DND-41 (cell line): ENCODE measurements at regions not wholly inside any gene's neighbourhood (a gene's known extent, or its start where the extent isn't known, plus 50 kb on each side); places are given as distances from the start of the nearest gene placed in this dataset.

ENCODE experiments used
- CTCF ChIP-seq: IDR thresholded peaks from 2 replicates; pipeline ENCODE4 v1.5.1; 2012; ENCODE audit warnings: borderline replicate concordance, low read length, moderate library complexity, mild to moderate bottlenecking; ENCODE audit not compliant: poor library complexity, severe bottlenecking; ENCODE audit errors: extremely low read depth
- EZH2 ChIP-seq: IDR thresholded peaks from 3 replicates; pipeline ENCODE4 v1.6.1; 2012; ENCODE audit warnings: borderline replicate concordance, low read depth, mild to moderate bottlenecking, moderate library complexity, low read length, inconsistent platforms; ENCODE audit not compliant: severe bottlenecking

- no peak for TF ChIP-seq CTCF
- no peak for TF ChIP-seq EZH2
Measured at GRCh38 chr13:37187621-37188020, 82.2 kb upstream of the CSNK1A1L start.
